Trophoblast cell (in vitro differentiated cells and primary cell): ENCODE measurements at regions not wholly inside any gene's neighbourhood (a gene's known extent, or its start where the extent isn't known, plus 50 kb on each side); places are given as distances from the start of the nearest gene placed in this dataset.

Experiments used
- DNase-seq, 2 donors: peaks; one replicate each; pipeline ENCODE4 v3.0.0-alpha.2; 2016
- H2AFZ ChIP-seq: 2 replicates; pipeline ENCODE4 v1.6.1; 2013; ENCODE audit warnings: low read length, moderate library complexity, mild to moderate bottlenecking; ENCODE audit not compliant: insufficient read depth, poor library complexity
- H2AK5ac ChIP-seq: 2 replicates; pipeline ENCODE4 v1.6.1; 2013; ENCODE audit warnings: mild to moderate bottlenecking, low read length
- H2BK120ac ChIP-seq: 2 replicates; pipeline ENCODE4 v1.6.1; 2013; ENCODE audit warnings: low read length, mild to moderate bottlenecking, moderate library complexity; ENCODE audit not compliant: insufficient read depth, poor library complexity
- H2BK12ac ChIP-seq: 2 replicates; pipeline ENCODE4 v1.6.1; 2013; ENCODE audit warnings: mild to moderate bottlenecking, low read length, moderate library complexity
- H2BK5ac ChIP-seq: 2 replicates; pipeline ENCODE4 v1.6.1; 2013; ENCODE audit warnings: low read length, low read depth, moderate library complexity, mild to moderate bottlenecking; ENCODE audit not compliant: poor library complexity
- H3K14ac ChIP-seq: 2 replicates; pipeline ENCODE4 v1.6.1; 2013; ENCODE audit warnings: mild to moderate bottlenecking, low read length
- H3K18ac ChIP-seq: 2 replicates; pipeline ENCODE4 v1.6.1; 2013; ENCODE audit warnings: mild to moderate bottlenecking, low read length
- H3K23ac ChIP-seq: 2 replicates; pipeline ENCODE4 v1.6.1; 2013; ENCODE audit warnings: low read length
- H3K27ac ChIP-seq: 2 replicates; pipeline ENCODE4 v1.5.1; 2013; ENCODE audit warnings: low read depth, mild to moderate bottlenecking, inconsistent platforms, low read length, moderate library complexity
- H3K27me3 ChIP-seq: 2 replicates; pipeline ENCODE4 v1.6.1; 2013; ENCODE audit warnings: inconsistent platforms, mild to moderate bottlenecking, low read length, moderate library complexity; ENCODE audit not compliant: insufficient read depth
- H3K36me3 ChIP-seq, 2 experiments: 1 replicate in 1 of 2; 2 replicates in 1 of 2; pipeline ENCODE4 v1.6.1; 2013; ENCODE audit warnings: low read length in 2 of 2, mild to moderate bottlenecking in 2 of 2, moderate library complexity in 1 of 2; ENCODE audit not compliant: insufficient read depth in 2 of 2, control insufficient read depth in 1 of 2
- H3K4ac ChIP-seq: 2 replicates; pipeline ENCODE4 v1.6.1; 2013; ENCODE audit warnings: low read depth, mild to moderate bottlenecking, low read length, moderate library complexity
- H3K4me1 ChIP-seq, 2 experiments: 1 replicate in 1 of 2; 2 replicates in 1 of 2; pipeline ENCODE4 v1.6.1; 2013; ENCODE audit warnings: low read length in 2 of 2, mild to moderate bottlenecking in 2 of 2, moderate library complexity in 1 of 2; ENCODE audit not compliant: insufficient read depth in 2 of 2, control insufficient read depth in 1 of 2
- H3K4me2 ChIP-seq: 2 replicates; pipeline ENCODE4 v1.6.1; 2013; ENCODE audit warnings: inconsistent platforms, mild to moderate bottlenecking, low read length, moderate library complexity
- H3K4me3 ChIP-seq: 2 replicates; pipeline ENCODE4 v1.5.1; 2013; ENCODE audit warnings: mild to moderate bottlenecking, low read depth, low read length, inconsistent platforms
- H3K79me1 ChIP-seq: one replicate; pipeline ENCODE4 v1.6.1; 2013; ENCODE audit warnings: low read length
- H3K79me2 ChIP-seq: 2 replicates; pipeline ENCODE4 v1.6.1; 2013; ENCODE audit warnings: low read length, mild to moderate bottlenecking; ENCODE audit not compliant: control insufficient read depth, insufficient read depth, poor library complexity
- H3K9ac ChIP-seq: 2 replicates; pipeline ENCODE4 v1.6.1; 2013; ENCODE audit warnings: mild to moderate bottlenecking, low read length
- H3K9me3 ChIP-seq: 2 replicates; pipeline ENCODE4 v1.6.1; 2013; ENCODE audit warnings: low read depth, mild to moderate bottlenecking, control low read depth, inconsistent platforms, low read length; ENCODE audit not compliant: insufficient read depth
- H4K12ac ChIP-seq: 2 replicates; pipeline ENCODE4 v1.6.1; 2013; ENCODE audit warnings: low read depth, mild to moderate bottlenecking, low read length, moderate library complexity
- H4K8ac ChIP-seq: 2 replicates; pipeline ENCODE4 v1.6.1; 2013; ENCODE audit warnings: low read depth, mild to moderate bottlenecking, low read length, moderate library complexity
- H4K91ac ChIP-seq: one replicate; pipeline ENCODE4 v1.6.1; 2013; ENCODE audit warnings: low read depth, mild to moderate bottlenecking, low read length, moderate library complexity
- WGBS: extraction: QIAGEN DNeasy Blood & Tissue Kit; methylation state at CpG from one replicate; pipeline ENCODE4 v1.1.7; 2013; ENCODE audit warnings: missing lambda C conversion rate; ENCODE audit not compliant: insufficient read length, insufficient coverage; ENCODE audit errors: extremely low coverage; 5-methylcytosine and 5-hydroxymethylcytosine counted together

GRCh38 chr18:40469851-40470250 is 1485.2 kb upstream of the PIK3C3 start:
- Histone ChIP-seq H4K12ac (no peak overlapping the region), H2AFZ (no peak overlapping the region), H3K9ac (no peak overlapping the region), H3K9me3 (no peaks in the 10 kb centered on the region), H3K27ac (no peak overlapping the region), H3K14ac (no peak overlapping the region), H4K91ac (no peak overlapping the region), H2BK5ac (no peak overlapping the region), H4K8ac (no peak overlapping the region), H3K79me2 (no peaks in the 10 kb centered on the region), H2BK12ac (no peak overlapping the region), H3K27me3 (no peaks in the 10 kb centered on the region), H3K36me3 (no peaks in the 10 kb centered on the region), H3K4me3 (no peak overlapping the region), H3K23ac (no peak overlapping the region), H2AK5ac (no peak overlapping the region), H3K79me1 (no peaks in the 10 kb centered on the region), H3K4me1 (no peaks in the 10 kb centered on the region), H3K4me2 (no peak overlapping the region), H3K4ac (no peak overlapping the region), H3K18ac (no peak overlapping the region), H2BK120ac (no peak overlapping the region)
- WGBS = no CpG with 5 or more reads among the region's 4 CpGs
- no peak for DNase-seq

DNA sequence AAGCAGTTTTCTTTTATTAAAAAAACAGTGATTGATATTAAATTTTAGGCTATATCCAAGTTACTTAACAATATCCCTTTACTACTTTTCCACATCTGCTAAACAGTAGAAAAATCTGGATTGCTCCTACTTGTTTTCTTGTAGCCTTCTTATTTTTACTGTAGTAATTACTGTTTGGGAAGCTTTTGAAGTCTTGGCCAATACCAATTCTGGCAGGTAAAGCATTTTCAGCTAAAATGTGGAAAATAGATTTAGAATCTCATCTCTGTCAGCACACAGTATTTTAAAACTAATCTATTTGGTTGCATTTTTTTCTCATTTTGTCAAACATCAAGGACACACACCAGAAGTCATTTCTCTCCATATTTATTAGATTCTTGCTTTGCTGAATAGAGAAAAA is 1485.7 kb upstream of the PIK3C3 start:
- Histone ChIP-seq H2BK5ac (no peak overlapping the region), H3K27me3 (no peaks in the 10 kb centered on the region), H3K79me1 (no peaks in the 10 kb centered on the region), H3K9ac (no peak overlapping the region), H4K8ac (no peak overlapping the region), H3K36me3 (no peaks in the 10 kb centered on the region), H3K4ac (no peak overlapping the region), H4K12ac (no peak overlapping the region), H3K4me1 (no peaks in the 10 kb centered on the region), H3K9me3 (no peaks in the 10 kb centered on the region), H4K91ac (no peak overlapping the region), H3K4me2 (no peak overlapping the region), H3K18ac (no peak overlapping the region), H3K14ac (no peak overlapping the region), H2BK120ac (no peak overlapping the region), H2AK5ac (no peak overlapping the region), H2AFZ (no peak overlapping the region), H3K27ac (no peak overlapping the region), H2BK12ac (no peak overlapping the region), H3K4me3 (no peak overlapping the region), H3K79me2 (no peaks in the 10 kb centered on the region), H3K23ac (no peak overlapping the region)
- no peak for DNase-seq

DNA sequence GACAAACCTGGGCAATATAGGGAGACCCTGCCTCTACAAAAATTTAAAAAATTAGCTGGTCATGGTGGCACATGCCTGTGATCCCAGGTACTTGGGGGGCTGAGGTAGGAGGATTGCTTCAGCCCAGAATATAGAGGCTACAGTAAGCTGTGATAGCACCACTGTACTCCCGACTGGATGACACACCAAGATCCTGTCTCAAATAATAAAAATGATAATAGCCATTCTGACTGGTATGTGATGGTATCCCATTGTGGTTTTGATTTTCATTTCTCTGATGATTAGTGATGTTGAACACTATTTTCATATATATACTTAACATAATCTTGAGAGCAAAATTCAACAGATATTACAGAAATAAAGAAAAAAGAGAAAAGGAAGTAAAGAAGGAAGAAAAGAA is 1491.0 kb upstream of the PIK3C3 start:
- no peak overlapping the region for H2BK12ac ChIP-seq
- H3K14ac ChIP-seq = no peak overlapping the region

DNA sequence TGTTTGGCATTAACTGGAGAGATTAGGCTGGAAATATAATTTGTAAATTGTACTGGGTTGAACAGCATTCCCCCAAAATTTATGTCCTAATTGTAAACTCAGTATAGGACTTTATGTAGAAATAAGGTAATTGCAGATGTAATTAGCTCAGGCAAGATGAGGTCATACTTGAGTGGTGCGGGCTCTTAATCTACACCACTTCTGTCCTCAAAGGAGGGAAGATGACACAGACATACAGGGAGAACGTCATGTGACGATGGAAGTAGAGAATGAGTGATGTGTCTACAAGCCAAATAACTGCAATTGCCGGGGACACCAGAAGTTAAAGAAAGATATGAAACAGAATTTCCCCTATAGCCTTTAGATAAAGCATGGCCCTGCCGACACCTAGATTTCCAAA is 1501.1 kb upstream of the PIK3C3 start:
- Histone ChIP-seq H3K18ac (no peak overlapping the region), H3K9me3 (no peaks in the 10 kb centered on the region), H3K27ac (no peak overlapping the region), H2BK12ac (no peak overlapping the region), H2BK120ac (no peak overlapping the region), H3K36me3 (no peaks in the 10 kb centered on the region), H2AK5ac (no peak overlapping the region), H4K91ac (no peak overlapping the region), H3K4me1 (no peaks in the 10 kb centered on the region), H3K4me3 (no peak overlapping the region), H3K27me3 (no peaks in the 10 kb centered on the region), H3K79me1 (no peaks in the 10 kb centered on the region), H3K9ac (no peak overlapping the region), H4K12ac (no peak overlapping the region), H4K8ac (no peak overlapping the region), H2BK5ac (no peak overlapping the region), H3K79me2 (no peaks in the 10 kb centered on the region), H3K4ac (no peak overlapping the region), H2AFZ (no peak overlapping the region), H3K14ac (no peak overlapping the region), H3K4me2 (no peak overlapping the region), H3K23ac (no peak overlapping the region)
- no peak for DNase-seq
- WGBS = no CpG with 5 or more reads among the region's 5 CpGs

More for the DNA sequence above, 1491.0 kb upstream of the PIK3C3 start:
- Histone ChIP-seq H3K36me3 (no peaks in the 10 kb centered on the region), H4K12ac (no peak overlapping the region), H3K4me2 (no peak overlapping the region), H4K8ac (no peak overlapping the region), H4K91ac (no peak overlapping the region), H3K27me3 (no peaks in the 10 kb centered on the region), H3K79me1 (no peaks in the 10 kb centered on the region), H3K27ac (no peak overlapping the region), H3K79me2 (no peaks in the 10 kb centered on the region), H2BK120ac (no peak overlapping the region), H2AK5ac (no peak overlapping the region), H3K23ac (no peak overlapping the region), H3K18ac (no peak overlapping the region), H3K4me1 (no peaks in the 10 kb centered on the region), H3K4me3 (no peak overlapping the region), H2BK5ac (no peak overlapping the region), H2AFZ (no peak overlapping the region), H3K9me3 (no peaks in the 10 kb centered on the region), H3K9ac (no peak overlapping the region), H3K4ac (no peak overlapping the region)
- WGBS = no CpG with 5 or more reads among the region's 1 CpG
- no peak for DNase-seq

DNA sequence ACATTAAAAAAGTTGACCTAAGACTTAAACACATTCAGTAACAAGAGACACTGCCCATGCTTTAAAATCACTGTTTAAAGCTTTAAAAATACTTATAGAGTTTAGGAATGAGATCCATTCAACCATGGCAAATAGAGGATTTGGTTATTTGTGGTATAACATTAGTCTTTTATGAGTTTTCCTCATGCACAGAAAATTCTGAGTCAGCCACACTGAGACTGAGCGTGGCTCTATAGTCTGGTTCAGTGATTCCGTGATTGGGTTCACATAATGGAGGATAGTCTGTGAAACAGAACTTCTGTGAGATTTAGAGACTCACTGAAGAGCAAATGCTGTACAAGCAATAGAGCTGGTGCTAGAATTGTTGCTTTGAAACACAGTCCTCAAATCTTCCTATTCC is 1502.4 kb upstream of the PIK3C3 start:
- Histone ChIP-seq H3K4me2 (no peak overlapping the region), H3K9me3 (no peaks in the 10 kb centered on the region), H3K27me3 (no peaks in the 10 kb centered on the region), H4K12ac (no peak overlapping the region), H2AFZ (no peak overlapping the region), H3K4me3 (no peak overlapping the region), H3K36me3 (no peaks in the 10 kb centered on the region), H3K18ac (no peak overlapping the region), H2AK5ac (no peak overlapping the region), H2BK120ac (no peak overlapping the region), H3K23ac (no peak overlapping the region), H3K27ac (no peak overlapping the region), H3K79me1 (no peaks in the 10 kb centered on the region), H3K9ac (no peak overlapping the region), H3K79me2 (no peaks in the 10 kb centered on the region), H4K91ac (no peak overlapping the region), H2BK12ac (no peak overlapping the region), H3K14ac (no peak overlapping the region), H3K4ac (no peak overlapping the region), H2BK5ac (no peak overlapping the region), H4K8ac (no peak overlapping the region), H3K4me1 (no peaks in the 10 kb centered on the region)
- DNase-seq = no peak
- WGBS = no CpG with 5 or more reads among the region's 2 CpGs
